C4-2B (cell line): ENCODE measurements at regions not wholly inside any gene's neighbourhood (a gene's known extent, or its start where the extent isn't known, plus 50 kb on each side); places are given as distances from the start of the nearest gene placed in this dataset.

Experiments used
- CTCF ChIP-seq: fragments of 450-650 bp; conservative IDR thresholded peaks from 2 replicates; pipeline ENCODE4 v1.5.1; 2017; ENCODE audit warnings: mild to moderate bottlenecking
- ZFX ChIP-seq: fragments of 450-650 bp; IDR thresholded peaks from 2 replicates; pipeline ENCODE4 v1.6.1; 2017

- TF ChIP-seq CTCF (no peak), ZFX (no peak)
Observed at GRCh38 chr10:131688304-131688703, 212.5 kb upstream of the PPP2R2D start.
